WI38 (cell line): ENCODE measurements at regions not wholly inside any gene's neighbourhood (a gene's known extent, or its start where the extent isn't known, plus 50 kb on each side); places are given as distances from the start of the nearest gene placed in this dataset.
"Not testable (repeated sequence)": the region's sequence is repeated elsewhere in the genome, so short reads cannot be mapped to it uniquely, and the experiment has no call there.

ENCODE experiments used
- H3K4me3 ChIP-seq: 2 replicates; pipeline ENCODE4 v1.5.1; 2011; ENCODE audit warnings: low read depth, mild to moderate bottlenecking, control low read depth, low read length
- CTCF ChIP-seq: IDR thresholded peaks from 2 replicates; pipeline ENCODE4 v1.5.1; 2012; ENCODE audit warnings: low read depth, mild to moderate bottlenecking, control low read depth, low read length

- no peak for TF ChIP-seq CTCF
- H3K4me3 ChIP-seq: no peak overlapping the region
These were observed 57.1 kb upstream of the ANKH start for GRCh38 chr5:14928661-14929060.

- TF ChIP-seq CTCF: no peak
- H3K4me3 ChIP-seq: no peak overlapping the region
These were observed 53.7 kb upstream of the ANKH start for GRCh38 chr5:14925326-14925725.

- not testable (repeated sequence) for H3K4me3 ChIP-seq
These were observed 51.4 kb upstream of the ANKH start for GRCh38 chr5:14922952-14923351.

DNA sequence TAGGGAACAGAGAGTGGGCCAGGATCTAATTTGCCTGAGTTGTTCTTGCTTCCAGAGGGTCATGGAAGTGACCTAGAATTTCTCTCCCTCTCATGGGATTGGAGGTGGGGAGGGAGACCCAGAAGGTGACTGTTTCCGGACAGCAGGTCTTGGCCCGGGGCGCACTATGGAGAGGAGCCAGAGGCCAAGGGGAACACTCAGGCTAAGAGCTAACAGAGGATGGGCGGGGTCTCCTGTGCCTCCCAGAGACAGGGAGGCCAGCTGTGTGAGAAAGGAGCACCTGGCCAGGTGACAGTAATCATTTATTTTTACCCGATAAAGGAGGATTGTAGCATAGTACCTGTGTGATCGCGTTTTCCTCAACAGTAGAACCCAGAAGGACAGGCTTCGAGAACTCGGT, 50.9 kb upstream of the ANKH start:
- no peak for TF ChIP-seq CTCF
- H3K4me3 ChIP-seq: no peak overlapping the region
